Liver (tissue), 3 donors: ENCODE measurements at regions not wholly inside any gene's neighbourhood (a gene's known extent, or its start where the extent isn't known, plus 50 kb on each side); places are given as distances from the start of the nearest gene placed in this dataset.

Experiments used
- ATF3 ChIP-seq: IDR thresholded peaks from 2 replicates; pipeline ENCODE4 v1.6.1; 2016; ENCODE audit warnings: antibody characterized with exemption
- CTCF ChIP-seq: fragments of 150-350 bp; IDR thresholded peaks from 2 replicates; pipeline ENCODE4 v1.5.1; 2017; ENCODE audit warnings: improper control_type of control experiment, low read depth, low read length; ENCODE audit not compliant: missing input control
- EGR1 ChIP-seq, 2 donors: IDR thresholded peaks; 2 replicates each; pipeline ENCODE4 v1.6.1; 2016 to 2018; ENCODE audit warnings: antibody characterized with exemption in 2 of 2, low read depth in 2 of 2
- FOXA1 ChIP-seq: IDR thresholded peaks from 2 replicates; pipeline ENCODE4 v1.6.1; 2016; ENCODE audit warnings: antibody characterized with exemption
- GABPA ChIP-seq, 2 donors: IDR thresholded peaks in 1 of 2; conservative IDR thresholded peaks in 1 of 2; 2 replicates each; pipeline ENCODE4 v1.6.1; 2016; ENCODE audit warnings: antibody characterized with exemption in 2 of 2, mild to moderate bottlenecking in 1 of 2, moderate library complexity in 1 of 2
- HNF4G ChIP-seq: IDR thresholded peaks from 2 replicates; pipeline ENCODE4 v1.6.1; 2016; ENCODE audit warnings: antibody characterized with exemption
- JUND ChIP-seq, 2 donors: IDR thresholded peaks; 2 replicates each; pipeline ENCODE4 v1.6.1; 2016; ENCODE audit warnings: antibody characterized with exemption in 2 of 2
- REST ChIP-seq: IDR thresholded peaks from 2 replicates; pipeline ENCODE4 v1.6.1; 2016; ENCODE audit warnings: antibody characterized with exemption, mild to moderate bottlenecking
- RXRA ChIP-seq, 2 donors: IDR thresholded peaks; 2 replicates each; pipeline ENCODE4 v1.6.1; 2017 to 2018; ENCODE audit warnings: antibody characterized with exemption in 2 of 2, mild to moderate bottlenecking in 1 of 2
- SP1 ChIP-seq: IDR thresholded peaks from 2 replicates; pipeline ENCODE4 v1.6.1; 2018; ENCODE audit warnings: antibody characterized with exemption, mild to moderate bottlenecking
- TAF1 ChIP-seq: conservative IDR thresholded peaks from 2 replicates; pipeline ENCODE4 v1.6.1; 2016; ENCODE audit warnings: antibody characterized with exemption, mild to moderate bottlenecking
- YY1 ChIP-seq: IDR thresholded peaks from 2 replicates; pipeline ENCODE4 v1.6.1; 2016; ENCODE audit warnings: antibody characterized with exemption, mild to moderate bottlenecking
- TF ChIP-seq, protein P1 (sequence below): IDR thresholded peaks from 2 replicates; pipeline ENCODE4 v1.6.1; 2016; ENCODE audit warnings: antibody characterized with exemption
- donor health status: healthy.
- donor health status: healthy.

DNA sequence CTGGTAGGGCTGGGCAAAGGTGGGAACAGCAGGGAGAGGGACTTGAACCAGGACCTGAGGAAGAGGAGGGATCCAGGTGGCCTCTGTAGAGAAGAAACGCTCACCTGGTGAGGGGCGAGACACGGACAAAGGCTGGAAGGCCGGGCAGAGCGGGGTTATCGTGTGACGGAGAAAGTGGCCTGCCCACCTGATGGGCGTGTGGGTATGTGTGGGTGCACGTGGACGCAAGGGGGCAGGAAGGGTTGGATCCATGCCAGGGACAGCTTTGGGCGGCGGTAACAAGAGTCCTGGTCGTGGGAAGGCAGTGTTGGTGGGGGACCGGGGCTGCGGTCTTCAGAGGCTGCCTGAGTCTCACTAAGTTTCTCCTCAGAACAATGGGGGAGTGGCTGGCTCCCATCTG, 104.1 kb upstream of the GSE1 start:
- TF ChIP-seq CTCF (no peak), FOXA1 (no peak), GABPA (IDR thresholded peaks at IDR 0.05 in 1 of 2, conservative IDR thresholded peaks at IDR 0.05 in 1 of 2) (no peak), SP1 (no peak), HNF4G (no peak), EGR1 (IDR thresholded peaks at IDR 0.05; ENCODE audit: low read depth in 2 of 2) (no peak), JUND (IDR thresholded peaks at IDR 0.05) (no peak), REST (no peak), TAF1 (no peak), RXRA (IDR thresholded peaks at IDR 0.05) (no peak), YY1 (no peak), ATF3 (no peak)
- TF ChIP-seq, protein P1, sequence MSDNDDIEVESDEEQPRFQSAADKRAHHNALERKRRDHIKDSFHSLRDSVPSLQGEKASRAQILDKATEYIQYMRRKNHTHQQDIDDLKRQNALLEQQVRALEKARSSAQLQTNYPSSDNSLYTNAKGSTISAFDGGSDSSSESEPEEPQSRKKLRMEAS = no peak
